ENCODE measurements at regions not wholly inside any gene's neighbourhood (a gene's known extent, or its start where the extent isn't known, plus 50 kb on each side); places are given as distances from the start of the nearest gene placed in this dataset.
A peak's percentile ranks its signal among the peaks of the same experiment; 100 is the strongest.

GRCh38 chr21:19833082-19833481, 1165.1 kb upstream of the NCAM2 start:
- 23 to 55% (median 49%) methylated on average over 1 of the region's 1 CpG for WGBS, 4 donors
- no peak for ATAC-seq
- H3K4me3 ChIP-seq, result no peak overlapping the region
- H3K27me3 ChIP-seq, result no peaks in the 10 kb centered on the region
- TF ChIP-seq POLR2A (IDR thresholded peaks at IDR 0.05) (no peak), CTCF (IDR thresholded peaks at IDR 0.05) (no peak)
- intact Hi-C loops (cut with DNase I), result no loop called here
- H3K4me1 ChIP-seq, result no peaks in the 10 kb centered on the region
- no peak for DNase-seq
- H3K36me3 ChIP-seq, result no peaks in the 10 kb centered on the region
- no peaks in the 10 kb centered on the region for H3K9me3 ChIP-seq
- no peak overlapping the region for H3K27ac ChIP-seq

- Histone ChIP-seq H3K4me1 (no peaks in the 10 kb centered on the region), H3K9me3 (no peaks in the 10 kb centered on the region), H3K4me3 (no peak overlapping the region), H3K36me3 (no peaks in the 10 kb centered on the region), H3K27me3 (no peaks in the 10 kb centered on the region), H3K27ac (no peak overlapping the region)
- WGBS, 4 donors, result 79 to 93% (median 88%) methylated on average over 2 of the region's 2 CpGs
- ATAC-seq (no peak), DNase-seq (no peak)
- intact Hi-C loops (cut with DNase I), result no loop called here
- TF ChIP-seq POLR2A (IDR thresholded peaks at IDR 0.05), result no peak
- TF ChIP-seq CTCF (IDR thresholded peaks at IDR 0.05), result no peak
These were observed 1155.6 kb upstream of the NCAM2 start for GRCh38 chr21:19842601-19843000.

GRCh38 chr21:19844334-19844733, 1153.9 kb upstream of the NCAM2 start:
- no peaks in the 10 kb centered on the region for H3K36me3 ChIP-seq
- ATAC-seq (peak; percentile 64 to 75 (median 67)), DNase-seq (no peak)
- H3K4me1 ChIP-seq, result no peaks in the 10 kb centered on the region
- TF ChIP-seq CTCF (IDR thresholded peaks at IDR 0.05) (no peak), POLR2A (IDR thresholded peaks at IDR 0.05) (no peak)
- no peaks in the 10 kb centered on the region for H3K27me3 ChIP-seq
- H3K27ac ChIP-seq, result no peak overlapping the region
- intact Hi-C loops (cut with DNase I), result no loop called here
- H3K9me3 ChIP-seq, result no peaks in the 10 kb centered on the region
- 63 to 71% (median 65%) methylated on average over 2 of the region's 2 CpGs for WGBS, 4 donors
- H3K4me3 ChIP-seq, result no peak overlapping the region

GRCh38 chr21:19850157-19850556, 1148.1 kb upstream of the NCAM2 start:
- Histone ChIP-seq H3K4me3 (no peak overlapping the region), H3K4me1 (no peaks in the 10 kb centered on the region), H3K27ac (no peak overlapping the region), H3K9me3 (no peaks in the 10 kb centered on the region), H3K27me3 (no peaks in the 10 kb centered on the region), H3K36me3 (no peaks in the 10 kb centered on the region)
- WGBS, 4 donors, result 67 to 85% (median 76%) methylated on average over 1 of the region's 1 CpG
- intact Hi-C loops (cut with DNase I), result no loop called here
- DNase-seq (no peak), ATAC-seq (no peak)
- TF ChIP-seq CTCF (IDR thresholded peaks at IDR 0.05) (no peak), POLR2A (IDR thresholded peaks at IDR 0.05) (no peak)

Data from heart left ventricle (tissue), 16 donors.